PC-9 (cell line): ENCODE measurements at regions not wholly inside any gene's neighbourhood (a gene's known extent, or its start where the extent isn't known, plus 50 kb on each side); places are given as distances from the start of the nearest gene placed in this dataset.

Source experiments
- BruUV-seq: library from RNA; stranded (reverse); fragments of 400-500 nt; replicated peaks from 2 replicates; lab custom pipeline; 2021; lab: Mats Ljungman, UMichigan
- CTCF ChIA-PET: fragments of 300-600 bp; sonication (Branson Sonifier 250); formaldehyde crosslinking; loops from one replicate; lab custom pipeline; 2022; ENCODE audit warnings: antibody characterized with exemption; lab: Charles Lee
- POLR2A ChIA-PET: fragments of 300-600 bp; sonication (Branson Sonifier 250); formaldehyde crosslinking; loops from one replicate; lab custom pipeline; 2022; ENCODE audit warnings: antibody characterized with exemption; ENCODE audit not compliant: unreplicated experiment; lab: Charles Lee
- DNase-seq, 2 experiments: peaks; one replicate each; pipeline versions ENCODE4 v3.0.0 to v3.0.0-alpha.2; 2015 to 2022; ENCODE audit warnings: mixed read lengths in 1 of 2
- H2AFZ ChIP-seq: fragments of 200-600 bp; sonication (generic); 2 replicates; pipeline ENCODE4 v1.8.1; 2017; ENCODE audit warnings: antibody characterized with exemption
- H3F3A ChIP-seq: fragments of 200-600 bp; sonication (generic); 2 replicates; pipeline ENCODE4 v1.8.1; 2017; ENCODE audit warnings: antibody characterized with exemption, mild to moderate bottlenecking, low read depth; ENCODE audit not compliant: insufficient read depth
- H3K27ac ChIP-seq: fragments of 200-600 bp; sonication (generic); 2 replicates; pipeline ENCODE4 v1.6.1; 2016; ENCODE audit warnings: mixed run types
- H3K27me3 ChIP-seq: fragments of 200-600 bp; sonication (generic); 2 replicates; pipeline ENCODE4 v1.6.1; 2016; ENCODE audit warnings: low read depth, mixed run types; ENCODE audit not compliant: insufficient read depth
- H3K36me3 ChIP-seq: fragments of 200-600 bp; sonication (generic); 2 replicates; pipeline ENCODE4 v1.6.1; 2016; ENCODE audit warnings: low read depth, mixed run types
- H3K4me1 ChIP-seq: fragments of 200-600 bp; sonication (generic); replicated peaks from 2 replicates; pipeline ENCODE4 v1.6.1; 2016; ENCODE audit warnings: mixed run types; ENCODE audit not compliant: insufficient read depth
- H3K4me2 ChIP-seq: fragments of 200-600 bp; sonication (generic); 2 replicates; pipeline ENCODE4 v1.6.1; 2017; ENCODE audit warnings: mixed run types
- H3K4me3 ChIP-seq: fragments of 200-600 bp; sonication (generic); 2 replicates; pipeline ENCODE4 v1.6.1; 2016; ENCODE audit warnings: mixed run types
- H3K79me2 ChIP-seq: fragments of 200-600 bp; sonication (generic); 2 replicates; pipeline ENCODE4 v1.6.1; 2017; ENCODE audit warnings: low read depth, mixed run types
- H3K9me2 ChIP-seq: fragments of 200-600 bp; sonication (generic); 2 replicates; pipeline ENCODE4 v1.8.1; 2017; ENCODE audit warnings: mild to moderate bottlenecking; ENCODE audit not compliant: insufficient read depth
- H3K9me3 ChIP-seq: fragments of 200-600 bp; sonication (generic); 2 replicates; pipeline ENCODE4 v1.8.1; 2016; ENCODE audit warnings: low read depth; ENCODE audit not compliant: insufficient read depth
- H4K20me1 ChIP-seq: fragments of 200-600 bp; sonication (generic); 2 replicates; pipeline ENCODE4 v1.8.1; 2017; ENCODE audit not compliant: insufficient read depth
- EZH2 ChIP-seq: fragments of 200-600 bp; sonication (generic); IDR thresholded peaks from 2 replicates; pipeline ENCODE4 v1.8.0; 2017; ENCODE audit warnings: antibody characterized with exemption, low read depth
- intact Hi-C: fragments of 100-400 bp; cut with micrococcal nuclease; formaldehyde crosslinking; loops from one replicate; pipeline ENCODE4 v1.10.0; 2022; ENCODE audit not compliant: unreplicated experiment
- TF ChIP-seq, protein P1 (sequence below): fragments of 200-600 bp; sonication (generic); conservative IDR thresholded peaks from 2 replicates; pipeline ENCODE4 v1.6.1; 2017; ENCODE audit warnings: mixed run types, antibody characterized with exemption, mild to moderate bottlenecking, moderate library complexity

DNA sequence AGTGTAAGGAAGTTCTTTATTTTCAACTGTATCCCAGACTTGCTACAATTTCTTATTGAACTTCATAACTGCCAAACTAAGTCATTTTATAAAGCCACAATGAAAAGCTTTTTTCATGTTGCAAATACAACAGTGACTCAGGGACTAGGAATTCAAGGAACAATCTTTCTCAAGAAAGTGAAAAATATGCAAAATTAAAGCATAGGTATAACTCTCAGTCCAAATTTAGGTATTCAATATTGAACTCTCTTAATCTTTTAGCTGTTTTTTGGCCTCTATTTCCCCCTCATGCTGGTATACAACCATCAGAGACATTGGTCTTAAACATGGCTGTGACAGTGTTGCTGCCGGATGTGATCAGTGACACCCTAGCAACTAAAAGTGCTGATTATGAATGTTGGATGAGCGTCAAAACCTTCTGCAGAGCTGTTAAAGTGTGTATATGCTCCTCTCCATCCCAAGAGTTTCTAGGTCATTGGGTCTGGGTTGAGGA lies 476.9 kb downstream of the ZNF385D start:
- no peak overlapping the region for H3K27ac ChIP-seq
- no peaks in the 10 kb centered on the region for H3K9me3 ChIP-seq
- H3K4me2 ChIP-seq = no peak overlapping the region
- ChIA-PET POLR2A (no interaction called here), CTCF (no interaction called here)
- intact Hi-C loops = no loop called here
- no peaks in the 10 kb centered on the region for H3K27me3 ChIP-seq
- H4K20me1 ChIP-seq = no peaks in the 10 kb centered on the region
- no peaks in the 10 kb centered on the region for H3K79me2 ChIP-seq
- no TSS peak for BruUV-seq
- TF ChIP-seq, protein P1, sequence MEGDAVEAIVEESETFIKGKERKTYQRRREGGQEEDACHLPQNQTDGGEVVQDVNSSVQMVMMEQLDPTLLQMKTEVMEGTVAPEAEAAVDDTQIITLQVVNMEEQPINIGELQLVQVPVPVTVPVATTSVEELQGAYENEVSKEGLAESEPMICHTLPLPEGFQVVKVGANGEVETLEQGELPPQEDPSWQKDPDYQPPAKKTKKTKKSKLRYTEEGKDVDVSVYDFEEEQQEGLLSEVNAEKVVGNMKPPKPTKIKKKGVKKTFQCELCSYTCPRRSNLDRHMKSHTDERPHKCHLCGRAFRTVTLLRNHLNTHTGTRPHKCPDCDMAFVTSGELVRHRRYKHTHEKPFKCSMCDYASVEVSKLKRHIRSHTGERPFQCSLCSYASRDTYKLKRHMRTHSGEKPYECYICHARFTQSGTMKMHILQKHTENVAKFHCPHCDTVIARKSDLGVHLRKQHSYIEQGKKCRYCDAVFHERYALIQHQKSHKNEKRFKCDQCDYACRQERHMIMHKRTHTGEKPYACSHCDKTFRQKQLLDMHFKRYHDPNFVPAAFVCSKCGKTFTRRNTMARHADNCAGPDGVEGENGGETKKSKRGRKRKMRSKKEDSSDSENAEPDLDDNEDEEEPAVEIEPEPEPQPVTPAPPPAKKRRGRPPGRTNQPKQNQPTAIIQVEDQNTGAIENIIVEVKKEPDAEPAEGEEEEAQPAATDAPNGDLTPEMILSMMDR = no peak
- TF ChIP-seq EZH2 = no peak
- H3F3A ChIP-seq = no peaks in the 10 kb centered on the region
- no peak overlapping the region for H2AFZ ChIP-seq
- H3K4me3 ChIP-seq = no peak overlapping the region
- DNase-seq = no peak
- H3K9me2 ChIP-seq = no peaks in the 10 kb centered on the region
- no peaks in the 10 kb centered on the region for H3K4me1 ChIP-seq
- no peaks in the 10 kb centered on the region for H3K36me3 ChIP-seq

DNA sequence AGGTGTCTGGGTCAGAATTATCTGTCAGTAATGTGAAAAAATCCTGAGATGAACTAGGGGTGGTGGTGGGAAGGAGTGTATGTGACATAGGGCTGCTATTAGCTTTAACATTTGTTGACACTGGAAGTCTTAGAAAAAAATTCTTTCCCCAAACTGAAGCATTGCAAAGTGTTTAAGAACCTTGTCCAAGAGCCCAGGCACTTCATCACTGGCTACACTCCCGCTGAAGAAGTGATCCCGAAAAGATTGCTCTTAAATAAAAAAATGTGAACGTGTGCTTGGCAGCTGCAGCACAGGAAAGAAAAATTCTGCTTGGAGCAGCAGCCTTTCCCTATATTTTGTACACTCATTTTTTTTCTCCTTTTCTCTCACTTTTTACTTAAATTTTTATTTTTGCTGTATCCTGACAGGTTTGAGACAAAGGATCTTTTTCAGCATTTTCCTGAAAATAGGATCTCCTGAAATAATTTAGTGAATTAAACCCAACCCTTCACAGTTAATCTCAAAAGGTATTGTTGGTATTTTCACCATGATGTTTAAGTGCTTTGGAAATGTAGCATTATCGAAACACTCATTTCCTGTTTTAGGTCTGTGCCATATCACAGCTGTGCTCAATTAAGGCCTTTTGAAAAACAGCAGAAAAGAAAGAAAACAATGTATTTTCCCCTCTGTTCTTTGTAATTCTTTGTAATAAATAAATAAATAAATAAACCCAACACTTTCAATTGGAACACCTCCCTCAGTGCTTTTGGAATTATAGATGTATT lies 477.6 kb downstream of the ZNF385D start:
- H2AFZ ChIP-seq = no peak overlapping the region
- no peaks in the 10 kb centered on the region for H3K4me1 ChIP-seq
- H3K27ac ChIP-seq = no peak overlapping the region
- DNase-seq = no peak
- intact Hi-C loops = no loop called here
- no peak overlapping the region for H3K4me2 ChIP-seq
- no peak for TF ChIP-seq EZH2
- TF ChIP-seq, protein P1 = no peak
- H3K79me2 ChIP-seq = no peaks in the 10 kb centered on the region
- no peaks in the 10 kb centered on the region for H3F3A ChIP-seq
- H3K4me3 ChIP-seq = no peak overlapping the region
- no peaks in the 10 kb centered on the region for H3K27me3 ChIP-seq
- no peaks in the 10 kb centered on the region for H3K9me2 ChIP-seq
- H3K36me3 ChIP-seq = no peaks in the 10 kb centered on the region
- H3K9me3 ChIP-seq = no peaks in the 10 kb centered on the region
- H4K20me1 ChIP-seq = no peaks in the 10 kb centered on the region
- ChIA-PET CTCF (no interaction called here), POLR2A (no interaction called here)
- BruUV-seq = no TSS peak

DNA sequence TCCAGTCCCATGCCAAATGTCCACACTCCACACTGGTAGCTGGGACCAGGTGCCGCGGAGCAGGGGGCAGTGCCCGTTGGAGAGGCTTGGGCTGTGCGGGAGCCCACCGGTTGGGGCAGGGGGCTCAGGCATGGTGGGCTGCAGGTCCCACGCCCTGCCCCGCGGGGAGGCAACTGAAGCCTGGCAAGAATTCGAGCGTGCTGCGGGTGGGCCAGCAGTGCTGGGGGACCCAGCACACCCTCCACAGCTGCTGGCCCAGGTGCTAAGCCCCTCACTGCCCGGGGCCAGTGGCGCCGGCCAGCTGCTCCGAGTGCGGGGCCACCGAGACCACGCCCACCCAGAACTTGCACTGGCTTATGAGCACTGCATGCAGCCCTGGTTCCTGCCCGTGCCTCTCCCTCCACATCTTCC lies 479.4 kb downstream of the ZNF385D start:
- Histone ChIP-seq H3K9me3 (no peaks in the 10 kb centered on the region), H3K4me3 (no peak overlapping the region), H3K79me2 (no peaks in the 10 kb centered on the region), H3K9me2 (no peaks in the 10 kb centered on the region), H3K36me3 (no peaks in the 10 kb centered on the region), H3K4me1 (no peaks in the 10 kb centered on the region), H3K27me3 (no peaks in the 10 kb centered on the region), H3K27ac (no peak overlapping the region), H4K20me1 (no peaks in the 10 kb centered on the region), H2AFZ (no peak overlapping the region), H3K4me2 (no peak overlapping the region), H3F3A (no peaks in the 10 kb centered on the region)
- BruUV-seq = no TSS peak
- CTCF ChIA-PET = no interaction called here
- no peak for TF ChIP-seq EZH2
- TF ChIP-seq, protein P1 = no peak
- POLR2A ChIA-PET = no interaction called here
- intact Hi-C loops = no loop called here
- no peak for DNase-seq
